H1 (cell line): ENCODE measurements at regions not wholly inside any gene's neighbourhood (a gene's known extent, or its start where the extent isn't known, plus 50 kb on each side); places are given as distances from the start of the nearest gene placed in this dataset.

ENCODE experiments used
- CTCF ChIA-PET: fragments of 300-600 bp; sonication (Branson Sonifier 250); formaldehyde crosslinking; loops from one replicate; lab custom pipeline; 2021; ENCODE audit not compliant: partially characterized antibody; lab: Charles Lee
- POLR2A ChIA-PET: fragments of 300-600 bp; sonication (Branson Sonifier 250); formaldehyde crosslinking; loops from one replicate; lab custom pipeline; 2021; ENCODE audit warnings: inconsistent platforms; ENCODE audit not compliant: partially characterized antibody; lab: Charles Lee
- DNase-seq, 2 experiments: peaks; one replicate each; pipeline versions ENCODE4 v3.0.0 to v3.0.0-alpha.2; 2010 to 2022; ENCODE audit warnings: low spot score in 2 of 2, low read depth in 1 of 2, mixed read lengths in 1 of 2
- FAIRE-seq: peaks from 2 replicates; lab custom pipeline; 2011; peaks lifted over from hg19 to GRCh38; lab: Jason Lieb, UNC
- H2AFZ ChIP-seq: 2 replicates; pipeline ENCODE4 v1.8.1; 2012; ENCODE audit warnings: low read length, inconsistent platforms
- H2AK5ac ChIP-seq: 2 replicates; pipeline ENCODE4 v1.6.1; 2013; ENCODE audit warnings: low read depth, low read length
- H2BK120ac ChIP-seq: replicated peaks from 2 replicates; pipeline ENCODE3; 2013; ENCODE audit warnings: low read depth, low read length, inconsistent platforms
- H2BK12ac ChIP-seq: 2 replicates; pipeline ENCODE4 v1.6.1; 2013; ENCODE audit warnings: low read depth, low read length
- H2BK15ac ChIP-seq: 2 replicates; pipeline ENCODE4 v1.6.1; 2013; ENCODE audit warnings: low read length
- H2BK20ac ChIP-seq: 2 replicates; pipeline ENCODE4 v1.6.1; 2013; ENCODE audit warnings: low read length
- H2BK5ac ChIP-seq: 2 replicates; pipeline ENCODE4 v1.6.1; 2013; ENCODE audit warnings: low read depth, low read length
- H3K14ac ChIP-seq: 2 replicates; pipeline ENCODE4 v1.6.1; 2013; ENCODE audit warnings: inconsistent platforms; ENCODE audit not compliant: insufficient read length
- H3K18ac ChIP-seq: 2 replicates; pipeline ENCODE4 v1.6.1; 2013; ENCODE audit warnings: low read length; ENCODE audit errors: extremely low read depth
- H3K23ac ChIP-seq: 2 replicates; pipeline ENCODE4 v1.6.1; 2013; ENCODE audit warnings: inconsistent platforms; ENCODE audit not compliant: insufficient read length
- H3K23me2 ChIP-seq: 2 replicates; pipeline ENCODE4 v1.6.1; 2013; ENCODE audit warnings: low read depth, low read length
- H3K27ac ChIP-seq: 2 replicates; pipeline ENCODE4 v1.6.1; 2011; ENCODE audit warnings: low read depth, low read length, inconsistent platforms
- H3K27me3 ChIP-seq, 4 experiments: replicated peaks in 1 of 4; 1 replicate in 1 of 4; 2 replicates in 3 of 4; pipeline versions ENCODE4 v1.6.1 to v1.8.1; 2011 to 2013; ENCODE audit warnings: low read length in 3 of 4, mild to moderate bottlenecking in 3 of 4, inconsistent platforms in 2 of 4, mixed read lengths in 2 of 4, moderate library complexity in 1 of 4; ENCODE audit not compliant: control insufficient read depth in 3 of 4, insufficient read depth in 3 of 4; ENCODE audit errors: extremely low read depth in 1 of 4
- H3K36me3 ChIP-seq, 4 experiments: 2 replicates each; pipeline versions ENCODE4 v1.6.1 to v1.8.1; 2011 to 2013; ENCODE audit warnings: mild to moderate bottlenecking in 4 of 4, low read length in 3 of 4, moderate library complexity in 2 of 4, control low read depth in 1 of 4, inconsistent platforms in 1 of 4; ENCODE audit not compliant: insufficient read depth in 4 of 4, control insufficient read depth in 2 of 4
- H3K4ac ChIP-seq: replicated peaks from 2 replicates; pipeline ENCODE3; 2013; ENCODE audit warnings: low read length, low read depth, mixed read lengths, inconsistent platforms; ENCODE audit not compliant: insufficient read length
- H3K4me1 ChIP-seq, 4 experiments: replicated peaks in 1 of 4; 1 replicate in 1 of 4; 2 replicates in 3 of 4; pipeline versions ENCODE4 v1.6.1 to v1.8.1; 2011 to 2013; ENCODE audit warnings: low read length in 3 of 4, inconsistent platforms in 2 of 4, mixed read lengths in 1 of 4; ENCODE audit not compliant: insufficient read depth in 4 of 4, control insufficient read depth in 3 of 4
- H3K4me2 ChIP-seq, 2 experiments: 2 replicates each; pipeline versions ENCODE4 v1.6.1 to v1.8.1; 2011 to 2013; ENCODE audit warnings: low read depth in 2 of 2, low read length in 2 of 2, control low read depth in 1 of 2, inconsistent platforms in 1 of 2, mild to moderate bottlenecking in 1 of 2; ENCODE audit not compliant: insufficient read depth in 1 of 2
- H3K4me3 ChIP-seq, 4 experiments: fragments of 200-600, 300-600 bp in 1 of 4; sonication (generic), shearing (Covaris generic), sonication (Bioruptor Twin) in 1 of 4; 2 replicates each; pipeline versions ENCODE4 v1.5.1 to v1.8.1; 2011 to 2016; ENCODE audit warnings: low read length in 4 of 4, low read depth in 3 of 4, control low read depth in 2 of 4, inconsistent platforms in 2 of 4, mild to moderate bottlenecking in 2 of 4, mixed read lengths in 1 of 4, moderate library complexity in 1 of 4; ENCODE audit not compliant: insufficient read depth in 2 of 4; ENCODE audit errors: extremely low read depth in 1 of 4
- H3K56ac ChIP-seq: replicated peaks from 2 replicates; pipeline ENCODE3; 2013; ENCODE audit warnings: low read depth, mild to moderate bottlenecking, mixed read lengths, low read length, inconsistent platforms; ENCODE audit not compliant: insufficient read length
- H3K79me1 ChIP-seq: 2 replicates; pipeline ENCODE4 v1.6.1; 2013; ENCODE audit warnings: low read depth, low read length, control low read depth
- H3K79me2 ChIP-seq, 2 experiments: 2 replicates each; pipeline versions ENCODE4 v1.6.1 to v1.8.1; 2012 to 2013; ENCODE audit warnings: low read length in 2 of 2, mild to moderate bottlenecking in 2 of 2, inconsistent platforms in 1 of 2; ENCODE audit not compliant: insufficient read depth in 2 of 2, control insufficient read depth in 1 of 2
- H3K9ac ChIP-seq, 4 experiments: replicated peaks in 1 of 4; 1 replicate in 1 of 4; 2 replicates in 3 of 4; pipeline versions ENCODE4 v1.6.1 to v1.8.1; 2011 to 2013; ENCODE audit warnings: low read depth in 3 of 4, low read length in 3 of 4, control low read depth in 2 of 4, mild to moderate bottlenecking in 2 of 4, moderate library complexity in 2 of 4, inconsistent platforms in 1 of 4; ENCODE audit errors: extremely low read depth in 1 of 4
- H3K9me3 ChIP-seq, 2 experiments: 2 replicates each; pipeline versions ENCODE4 v1.6.1 to v1.8.1; 2012 to 2013; ENCODE audit warnings: mild to moderate bottlenecking in 2 of 2, moderate library complexity in 2 of 2, control low read depth in 1 of 2, inconsistent platforms in 1 of 2, low read depth in 1 of 2, low read length in 1 of 2, mixed read lengths in 1 of 2; ENCODE audit not compliant: insufficient read depth in 2 of 2
- H4K20me1 ChIP-seq, 2 experiments: replicated peaks in 1 of 2; 2 replicates each; pipeline versions ENCODE3 to v1.8.1; 2011 to 2013; ENCODE audit warnings: inconsistent platforms in 2 of 2, low read length in 2 of 2, mild to moderate bottlenecking in 1 of 2; ENCODE audit not compliant: insufficient read depth in 2 of 2, control insufficient read depth in 1 of 2
- H4K5ac ChIP-seq: 2 replicates; pipeline ENCODE4 v1.6.1; 2013; ENCODE audit warnings: low read length, low read depth, mixed read lengths, inconsistent platforms; ENCODE audit not compliant: insufficient read length
- H4K8ac ChIP-seq: 2 replicates; pipeline ENCODE4 v1.8.0; 2013; ENCODE audit warnings: mild to moderate bottlenecking, moderate library complexity, low read length, inconsistent platforms; ENCODE audit not compliant: insufficient read depth; ENCODE audit errors: extremely low read depth
- H4K91ac ChIP-seq: replicated peaks from 2 replicates; pipeline ENCODE3; 2013; ENCODE audit warnings: low read length, mixed read lengths, inconsistent platforms; ENCODE audit not compliant: insufficient read length
- EZH2 ChIP-seq: fragments of 200-600 bp; sonication (generic); IDR thresholded peaks from 2 replicates; pipeline ENCODE4 v1.7.1; 2012; ENCODE audit warnings: low read depth, mild to moderate bottlenecking, moderate library complexity, low read length, inconsistent platforms; ENCODE audit not compliant: severe bottlenecking
- PHF8 ChIP-seq: fragments of 200-600 bp; sonication (generic); conservative IDR thresholded peaks from 2 replicates; pipeline ENCODE4 v1.7.1; 2012; ENCODE audit warnings: low read depth, mild to moderate bottlenecking, inconsistent platforms, low read length, moderate library complexity
- SIRT6 ChIP-seq: IDR thresholded peaks from one replicate; pipeline ENCODE4 v1.7.1; 2012; ENCODE audit warnings: low read length, inconsistent platforms
- SP2 ChIP-seq: IDR thresholded peaks from 2 replicates; pipeline ENCODE4 v1.6.1; 2012; ENCODE audit warnings: mild to moderate bottlenecking, low read length, inconsistent platforms
- USF2 ChIP-seq: IDR thresholded peaks from 2 replicates; pipeline ENCODE4 v1.6.1; 2011; ENCODE audit warnings: low read length, improper control_type of control experiment
- WGBS, 2 experiments: shearing (Covaris generic) in 1 of 2; methylation state at CpG; one replicate each; pipeline versions ENCODE4 v1.1.6 to v1.1.7; 2013 to 2015; ENCODE audit warnings: low lambda C conversion rate in 2 of 2, mixed read lengths in 2 of 2, inconsistent platforms in 1 of 2, low coverage in 1 of 2, missing lambda C conversion rate in 1 of 2; ENCODE audit not compliant: insufficient replicate concordance in 2 of 2, insufficient coverage in 1 of 2, insufficient read length in 1 of 2; ENCODE audit errors: extremely low coverage in 1 of 2, missing lambda C conversion rate in 1 of 2; 5-methylcytosine and 5-hydroxymethylcytosine counted together

- Histone ChIP-seq H2BK20ac (no peak overlapping the region), H4K5ac (no peak overlapping the region), H4K20me1 (no peaks in the 10 kb centered on the region), H2BK12ac (no peak overlapping the region), H3K23me2 (no peaks in the 10 kb centered on the region), H2BK120ac (no peak overlapping the region), H3K23ac (no peak overlapping the region), H3K14ac (no peak overlapping the region), H3K56ac (no peak overlapping the region), H3K4ac (no peak overlapping the region), H3K79me1 (no peaks in the 10 kb centered on the region), H3K4me1 (no peaks in the 10 kb centered on the region), H3K9ac (no peak overlapping the region), H3K4me2 (no peak overlapping the region), H3K18ac (no peak overlapping the region), H3K27ac (no peak overlapping the region), H3K9me3 (no peaks in the 10 kb centered on the region), H2BK15ac (no peak overlapping the region), H3K4me3 (no peak overlapping the region), H2AFZ (no peak overlapping the region), H3K36me3 (no peaks in the 10 kb centered on the region), H4K91ac (no peak overlapping the region), H2AK5ac (no peak overlapping the region), H4K8ac (no peak overlapping the region), H3K27me3 (no peaks in the 10 kb centered on the region), H3K79me2 (no peaks in the 10 kb centered on the region), H2BK5ac (no peak overlapping the region)
- DNase-seq: no peak
- POLR2A ChIA-PET: no interaction called here
- CTCF ChIA-PET: interaction anchor here (2.2 kb wide), 1 partner anchor 10 kb away, joined by 12 read pairs; no protein-coding TSS in a partner anchor
- WGBS, 2 experiments: 69% methylated on average over 6 of the region's 6 CpGs; no CpG with 5 or more reads in 1 of the 2 experiments
- FAIRE-seq: no peak
- TF ChIP-seq SIRT6 (no peak), EZH2 (no peak), SP2 (no peak), PHF8 (no peak), USF2 (no peak)
Measured at GRCh38 chr1:240682166-240682858, 70.4 kb upstream of the GREM2 start.
